Thoracic aorta (tissue), 2 donors: ENCODE measurements at regions not wholly inside any gene's neighbourhood (a gene's known extent, or its start where the extent isn't known, plus 50 kb on each side); places are given as distances from the start of the nearest gene placed in this dataset.

ENCODE experiments used
- ATAC-seq: fragments of 150-250 bp; one replicate; pipeline ENCODE4 v1.8.0; 2017; ENCODE audit warnings: low read depth; ENCODE audit not compliant: insufficient number of reproducible peaks, low FRiP score
- DNase-seq: peaks from one replicate; pipeline ENCODE4 v3.0.0-alpha.2; 2020; ENCODE audit warnings: low spot score
- H3K27ac ChIP-seq, 2 donors: fragments of 200-600 bp; sonication (generic); 1 replicate in 1 of 2; 2 replicates in 1 of 2; pipeline ENCODE4 v1.5.1; 2016; ENCODE audit warnings: mild to moderate bottlenecking in 2 of 2, moderate library complexity in 2 of 2
- H3K27me3 ChIP-seq: fragments of 200-600 bp; sonication (generic); replicated peaks from 2 replicates; pipeline ENCODE4 v1.6.0; 2016; ENCODE audit warnings: mild to moderate bottlenecking; ENCODE audit not compliant: insufficient read depth
- H3K36me3 ChIP-seq: fragments of 200-600 bp; sonication (generic); one replicate; pipeline ENCODE4 v1.5.1; 2016
- H3K4me1 ChIP-seq, 2 donors: fragments of 200-600 bp; sonication (generic); 1 replicate in 1 of 2; 2 replicates in 1 of 2; pipeline versions ENCODE4 v1.5.1 to v1.6.0; 2016; ENCODE audit warnings: low read depth in 2 of 2, mild to moderate bottlenecking in 1 of 2; ENCODE audit not compliant: control insufficient read depth in 1 of 2
- H3K4me3 ChIP-seq: fragments of 200-600 bp; sonication (generic); 2 replicates; pipeline ENCODE4 v1.5.1; 2016; ENCODE audit warnings: mild to moderate bottlenecking
- H3K9me3 ChIP-seq: fragments of 200-600 bp; sonication (generic); 2 replicates; pipeline ENCODE4 v1.5.1; 2016
- CTCF ChIP-seq: fragments of 200-600 bp; sonication (generic); IDR thresholded peaks from one replicate; pipeline ENCODE4 v1.5.1; 2019; ENCODE audit warnings: antibody characterized with exemption

GRCh38 chr19:30710721-30711120 lies 338.5 kb downstream of the ZNF536 start:
- H3K4me3 ChIP-seq: no peak overlapping the region
- H3K27ac ChIP-seq: no peak overlapping the region
- no peaks in the 10 kb centered on the region for H3K9me3 ChIP-seq
- ATAC-seq (no peak), DNase-seq (no peak)
- no peaks in the 10 kb centered on the region for H3K27me3 ChIP-seq
- no peaks in the 10 kb centered on the region for H3K4me1 ChIP-seq
- no peaks in the 10 kb centered on the region for H3K36me3 ChIP-seq
- TF ChIP-seq CTCF: no peak

- H3K9me3 ChIP-seq: no peaks in the 10 kb centered on the region
- no peak overlapping the region for H3K27ac ChIP-seq
- H3K4me1 ChIP-seq: no peaks in the 10 kb centered on the region
- DNase-seq: no peak
- H3K36me3 ChIP-seq: no peaks in the 10 kb centered on the region
- no peak for ATAC-seq
- no peak for TF ChIP-seq CTCF
- no peaks in the 10 kb centered on the region for H3K27me3 ChIP-seq
- H3K4me3 ChIP-seq: no peak overlapping the region
These were observed 336.4 kb downstream of the ZNF536 start for GRCh38 chr19:30708416-30709178.

GRCh38 chr19:30704771-30705330 lies 332.7 kb downstream of the ZNF536 start:
- no peaks in the 10 kb centered on the region for H3K4me1 ChIP-seq
- H3K27ac ChIP-seq: no peak overlapping the region
- DNase-seq: no peak
- no peak for ATAC-seq
- no peaks in the 10 kb centered on the region for H3K36me3 ChIP-seq
- H3K9me3 ChIP-seq: no peaks in the 10 kb centered on the region
- TF ChIP-seq CTCF: no peak
- no peak overlapping the region for H3K4me3 ChIP-seq
- H3K27me3 ChIP-seq: no peaks in the 10 kb centered on the region

- H3K4me1 ChIP-seq: no peaks in the 10 kb centered on the region
- TF ChIP-seq CTCF: no peak
- no peaks in the 10 kb centered on the region for H3K9me3 ChIP-seq
- ATAC-seq (no peak), DNase-seq (no peak)
- no peak overlapping the region for H3K4me3 ChIP-seq
- H3K27me3 ChIP-seq: no peaks in the 10 kb centered on the region
- no peak overlapping the region for H3K27ac ChIP-seq
- H3K36me3 ChIP-seq: no peaks in the 10 kb centered on the region
These were observed 331.5 kb downstream of the ZNF536 start for GRCh38 chr19:30703645-30704044.

- no peaks in the 10 kb centered on the region for H3K4me1 ChIP-seq
- no peak overlapping the region for H3K4me3 ChIP-seq
- no peaks in the 10 kb centered on the region for H3K36me3 ChIP-seq
- TF ChIP-seq CTCF: no peak
- DNase-seq (no peak), ATAC-seq (no peak)
- no peaks in the 10 kb centered on the region for H3K9me3 ChIP-seq
- H3K27me3 ChIP-seq: no peaks in the 10 kb centered on the region
- no peak overlapping the region for H3K27ac ChIP-seq
These were observed 329.0 kb downstream of the ZNF536 start for GRCh38 chr19:30701178-30701577.
